Renal cortex interstitium (tissue), 11 donors: ENCODE measurements at regions not wholly inside any gene's neighbourhood (a gene's known extent, or its start where the extent isn't known, plus 50 kb on each side); places are given as distances from the start of the nearest gene placed in this dataset.

ENCODE experiments used
- DNase-seq, 11 donors: peaks; one replicate each; pipeline ENCODE4 v3.0.0-alpha.2; 2013; ENCODE audit warnings: low read depth in 9 of 11, low spot score in 4 of 11; ENCODE audit errors: extremely low read depth in 1 of 11

DNA sequence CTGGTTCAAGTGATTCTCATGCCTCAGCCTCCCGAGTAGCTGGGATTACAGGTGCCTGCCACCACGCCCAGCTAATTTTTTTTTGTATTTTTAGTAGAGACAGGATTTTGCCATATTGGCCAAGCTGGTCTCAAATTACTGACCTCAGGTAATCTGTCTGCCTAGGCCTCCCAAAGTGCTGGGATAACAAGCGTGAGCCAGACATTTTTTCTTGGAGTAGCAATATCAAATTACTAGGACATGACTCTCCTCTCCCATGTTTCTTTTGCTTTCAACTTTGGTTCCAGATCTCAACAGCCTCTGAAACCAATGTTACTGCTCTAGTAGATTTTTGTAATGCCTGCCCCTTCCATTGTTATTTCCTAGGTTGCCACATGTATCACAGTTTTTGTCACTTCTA is 462.0 kb downstream of the GBE1 start:
- no peak for DNase-seq

DNA sequence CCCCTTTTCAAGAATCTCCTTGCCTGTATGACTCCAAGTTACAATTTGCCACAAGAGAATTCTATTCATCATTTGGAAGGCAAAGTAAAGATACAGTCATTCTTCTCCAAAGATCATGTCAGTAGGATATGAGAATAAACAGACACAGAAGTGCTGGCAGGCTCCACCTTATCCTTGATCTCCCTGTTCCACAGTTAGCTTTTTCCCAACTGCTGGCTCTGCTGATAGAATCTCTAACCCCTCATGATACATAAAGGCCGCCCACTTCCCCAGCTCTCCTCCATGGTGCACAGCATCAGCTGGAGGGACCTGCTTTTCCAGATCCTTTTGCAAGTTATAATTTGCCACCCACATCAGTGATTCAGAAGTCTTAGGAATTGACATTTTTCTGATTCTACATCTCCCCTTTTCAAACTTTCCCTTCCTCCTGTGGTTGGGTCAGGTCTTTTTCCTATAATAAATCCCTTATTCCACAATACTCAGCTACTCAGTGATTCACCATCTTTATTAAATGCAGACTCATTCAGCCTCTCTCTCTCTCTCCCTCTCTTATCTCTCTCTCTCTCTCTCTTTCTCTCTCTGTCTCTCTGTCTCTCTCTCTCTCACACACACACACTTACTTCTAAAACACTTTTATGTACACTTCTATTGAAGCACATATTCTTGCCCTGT is 465.4 kb downstream of the GBE1 start:
- no peak for DNase-seq

DNA sequence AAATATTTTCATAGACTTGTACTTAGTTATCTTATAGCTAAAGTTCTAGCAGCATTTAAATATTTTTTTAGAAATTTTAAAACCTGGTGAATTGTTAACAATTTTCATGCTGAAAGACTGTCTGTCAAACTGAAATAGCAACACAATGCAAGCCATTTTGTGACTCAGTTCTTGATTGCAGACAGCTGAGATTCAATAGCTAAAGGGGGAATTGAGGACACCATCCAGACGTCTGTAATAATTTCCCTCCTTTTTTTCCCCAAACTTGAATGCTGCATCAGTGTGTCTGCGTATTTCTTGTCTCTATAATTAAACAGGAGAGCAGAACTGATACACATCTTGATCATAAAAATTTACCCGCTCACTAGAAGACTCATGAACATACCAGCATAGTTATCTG is 468.3 kb downstream of the GBE1 start:
- DNase-seq = no peak

DNA sequence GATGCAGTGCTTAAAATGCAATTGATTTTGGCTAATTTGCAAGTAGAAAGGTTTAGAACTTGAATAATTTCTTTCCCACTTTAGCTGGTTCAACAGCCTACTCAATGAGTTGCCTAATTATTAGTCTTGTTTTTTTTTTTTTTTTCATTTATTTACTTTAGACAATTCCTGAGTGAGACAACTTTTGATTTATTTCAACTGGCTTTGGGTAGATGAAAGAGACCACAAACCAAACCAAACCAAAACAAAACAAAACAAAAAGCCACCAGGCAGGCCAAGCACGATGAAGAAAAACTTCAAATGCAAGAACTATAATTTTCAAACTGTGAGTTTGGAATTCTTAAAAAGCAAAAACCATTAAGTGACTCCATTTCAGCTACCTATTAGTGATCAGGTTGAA is 469.9 kb downstream of the GBE1 start:
- DNase-seq = no peak

DNA sequence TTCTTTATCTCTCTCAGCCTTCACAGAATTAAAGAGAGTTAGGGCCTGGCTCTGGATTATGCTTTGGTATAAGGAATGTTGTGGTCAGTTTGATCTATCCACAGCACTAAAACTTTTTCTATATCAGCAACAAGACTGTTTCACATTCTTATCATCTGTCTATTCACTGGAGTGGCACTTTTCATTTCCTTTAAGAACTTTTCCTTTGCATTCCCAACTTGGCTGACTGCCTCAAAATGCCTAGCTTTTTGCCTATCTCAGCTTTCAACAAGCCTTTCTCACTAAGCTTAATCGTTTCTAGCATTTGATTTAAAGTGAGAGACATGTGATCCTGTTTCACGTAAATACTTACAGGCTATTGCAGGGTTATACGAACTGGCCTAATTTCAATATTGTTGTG is 471.8 kb downstream of the GBE1 start:
- no peak for DNase-seq

DNA sequence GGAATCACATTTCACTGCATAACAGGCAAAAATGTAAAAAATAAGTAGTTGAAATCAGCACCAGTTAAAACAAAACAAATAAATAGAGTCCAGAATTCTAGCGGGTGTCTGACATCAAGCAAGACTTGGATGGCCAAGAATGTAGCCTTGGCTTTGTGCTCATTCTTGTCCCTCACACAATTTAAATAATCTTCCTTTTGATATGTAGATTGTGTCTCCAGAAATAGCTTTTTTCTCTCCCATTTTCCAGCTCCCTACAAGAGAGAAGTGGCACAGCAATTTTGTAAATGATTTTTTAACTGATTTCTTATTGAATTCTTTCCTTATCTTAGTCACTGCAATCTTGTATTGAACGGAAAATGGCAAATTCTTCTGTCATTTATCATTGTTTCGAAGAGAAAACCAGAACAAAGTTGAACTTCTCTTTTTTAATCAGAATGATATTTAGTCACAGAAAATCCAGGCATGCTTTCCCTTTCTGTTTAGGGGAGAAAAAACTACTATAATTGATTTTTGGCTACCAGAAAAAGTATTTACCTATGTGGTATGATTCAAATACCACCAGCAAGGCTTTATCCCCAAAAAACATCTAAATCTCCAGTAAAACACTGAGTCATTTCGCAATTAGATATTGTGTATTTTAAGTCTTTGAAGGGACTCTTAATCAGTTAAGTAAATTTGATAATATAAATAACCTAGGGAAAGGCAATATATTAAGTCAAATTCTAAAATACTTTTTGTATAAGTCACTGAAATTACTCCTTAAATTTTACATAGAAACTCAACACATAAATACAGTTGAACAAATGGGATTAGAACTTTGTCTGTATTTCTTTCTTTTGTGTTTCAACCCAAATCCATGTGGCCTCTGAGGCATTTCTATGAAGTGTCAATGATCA is 481.7 kb downstream of the GBE1 start:
- no peak for DNase-seq

DNA sequence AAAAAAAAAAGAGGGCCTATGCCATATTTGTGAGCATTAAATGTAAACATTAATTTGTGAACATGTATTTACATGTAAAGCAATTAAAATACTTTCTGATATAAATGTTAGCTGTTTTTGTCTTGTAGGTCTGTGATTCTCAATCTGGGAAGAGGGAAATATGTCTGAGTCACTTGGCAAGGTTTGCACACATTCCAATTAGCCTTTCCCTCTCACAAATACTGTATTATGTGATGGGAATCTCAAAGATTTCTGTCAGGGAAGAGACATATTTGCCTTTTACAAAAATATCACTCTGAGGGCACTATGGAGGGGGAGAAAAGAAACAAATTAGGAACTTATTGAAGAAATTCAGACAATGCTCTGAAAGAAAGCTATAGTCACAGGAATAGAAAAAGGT is 483.6 kb downstream of the GBE1 start:
- DNase-seq = no peak

DNA sequence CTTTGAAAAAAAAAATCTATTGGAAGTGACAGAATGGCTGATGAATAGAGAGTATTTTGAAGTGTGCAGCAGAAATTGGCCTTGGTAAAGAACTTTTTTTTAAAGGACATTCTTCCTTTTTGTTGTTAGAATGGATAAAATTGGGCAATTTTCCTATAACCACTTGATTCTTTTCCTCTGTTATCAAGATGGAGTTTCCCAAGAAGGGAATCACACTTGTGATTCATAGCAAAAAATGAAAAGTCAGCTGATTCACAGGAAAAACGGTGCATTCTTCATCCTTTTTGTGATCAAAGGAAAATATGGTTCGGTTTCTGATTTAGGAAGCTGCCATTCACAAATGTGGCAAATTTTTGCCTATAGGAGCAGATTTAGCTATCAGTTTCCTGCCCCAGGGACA is 486.8 kb downstream of the GBE1 start:
- no peak for DNase-seq

DNA sequence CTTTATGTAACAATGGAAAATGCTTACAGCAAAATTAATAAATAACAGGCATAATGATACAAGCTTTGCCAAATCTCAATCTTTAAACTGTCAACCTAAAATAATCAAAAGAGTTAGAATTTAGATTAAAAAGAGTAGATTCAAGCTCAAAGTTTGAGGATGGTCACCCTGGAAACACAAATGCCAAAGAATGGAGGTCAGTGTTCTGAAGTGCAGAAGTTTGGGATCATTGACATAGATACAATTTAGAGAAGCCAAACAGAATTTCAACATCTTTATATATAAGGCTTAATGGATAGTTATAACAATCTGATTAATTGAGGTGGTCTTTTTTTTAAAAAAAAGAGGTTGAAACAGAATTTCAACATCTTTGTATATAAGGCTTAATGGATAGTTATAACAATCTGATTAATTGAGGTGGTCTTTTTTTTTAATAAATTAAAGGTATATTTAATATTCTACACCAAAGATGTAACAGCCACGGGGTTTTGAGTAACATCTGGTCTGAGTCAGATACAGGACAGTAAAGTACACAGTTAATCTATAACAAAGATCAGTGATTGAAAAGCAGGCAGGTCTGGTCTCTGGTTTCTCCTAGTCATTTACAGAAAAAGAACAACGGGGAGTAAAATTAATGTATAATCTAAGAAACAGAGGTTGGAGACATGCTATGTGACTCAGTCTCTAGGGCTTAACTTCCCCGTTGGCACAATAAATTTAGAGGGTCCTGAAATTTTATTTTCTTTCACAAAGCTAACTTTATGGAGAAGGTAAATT is 490.7 kb downstream of the GBE1 start:
- DNase-seq = no peak

DNA sequence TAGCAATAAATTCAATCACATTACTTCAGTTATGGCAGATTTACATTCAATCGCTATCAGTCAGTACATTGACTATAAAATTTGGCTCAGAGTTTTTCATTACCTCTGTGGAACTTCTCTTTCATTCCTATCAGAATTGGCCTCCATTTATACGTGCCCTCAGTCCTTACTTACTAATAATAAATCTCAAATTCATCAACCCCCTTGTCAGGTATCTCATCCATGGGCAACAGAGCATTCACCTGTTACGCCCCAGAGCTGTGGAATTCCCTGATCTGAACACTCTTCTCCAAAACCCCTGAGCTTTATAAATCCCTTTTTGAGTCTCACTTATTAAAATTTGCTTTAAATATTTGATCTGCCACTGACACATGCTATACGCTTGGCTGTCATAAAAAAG is 492.9 kb downstream of the GBE1 start:
- no peak for DNase-seq

DNA sequence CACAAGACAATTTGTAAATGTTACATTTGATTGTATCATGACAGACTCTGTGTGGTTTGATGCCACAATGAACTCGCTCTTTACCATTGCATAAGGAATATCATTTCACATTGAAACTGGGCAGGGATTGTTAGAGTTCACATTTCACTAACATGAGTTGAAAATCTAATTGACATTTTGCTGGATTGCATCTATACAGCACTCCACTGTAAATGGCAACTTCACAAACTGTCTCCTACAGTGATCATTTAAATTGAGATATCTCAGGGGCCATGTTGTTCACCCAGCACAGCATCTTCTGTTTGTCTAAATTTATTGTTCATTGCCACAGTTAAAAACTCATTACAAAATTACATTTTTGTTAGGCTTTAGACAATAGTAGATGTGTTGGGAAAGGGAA is 499.4 kb downstream of the GBE1 start:
- no peak for DNase-seq

DNA sequence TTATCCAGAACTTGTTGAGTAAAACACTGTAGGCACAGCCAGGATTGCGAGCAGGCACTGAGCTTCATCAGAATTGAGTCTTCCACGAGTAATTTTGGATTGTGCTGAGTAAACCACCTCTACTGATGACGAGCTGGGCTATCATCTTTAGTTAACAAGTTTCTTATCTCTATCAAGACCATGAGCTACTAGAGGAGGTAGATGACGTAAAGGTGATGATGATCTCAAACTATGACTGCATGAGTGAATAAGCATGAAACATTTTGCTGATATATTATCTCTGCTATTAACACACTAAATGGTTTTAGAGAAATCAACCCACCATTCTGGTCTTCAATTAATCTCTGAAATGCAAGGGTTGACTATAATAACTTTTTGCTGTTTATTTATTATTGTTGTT is 506.0 kb downstream of the GBE1 start:
- no peak for DNase-seq

DNA sequence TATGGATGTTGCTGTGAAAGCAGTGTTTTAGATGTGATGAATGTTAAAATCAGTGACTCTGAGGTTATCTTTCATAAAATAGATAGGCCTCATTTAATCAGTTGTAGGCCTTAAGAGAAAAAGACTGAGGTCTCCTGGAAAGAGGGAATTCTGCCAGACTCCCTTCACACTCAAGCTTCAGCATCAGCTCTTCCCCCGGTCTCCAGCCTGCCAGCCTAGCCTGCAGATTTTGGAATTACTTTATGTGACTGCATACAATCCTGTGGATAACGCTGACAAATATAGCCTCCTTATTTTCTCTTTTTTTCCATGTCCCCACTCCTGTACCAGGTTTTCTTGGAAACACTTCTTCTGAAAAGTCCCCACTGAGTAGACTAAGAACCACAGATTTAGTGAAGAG is 510.3 kb downstream of the GBE1 start:
- no peak for DNase-seq

DNA sequence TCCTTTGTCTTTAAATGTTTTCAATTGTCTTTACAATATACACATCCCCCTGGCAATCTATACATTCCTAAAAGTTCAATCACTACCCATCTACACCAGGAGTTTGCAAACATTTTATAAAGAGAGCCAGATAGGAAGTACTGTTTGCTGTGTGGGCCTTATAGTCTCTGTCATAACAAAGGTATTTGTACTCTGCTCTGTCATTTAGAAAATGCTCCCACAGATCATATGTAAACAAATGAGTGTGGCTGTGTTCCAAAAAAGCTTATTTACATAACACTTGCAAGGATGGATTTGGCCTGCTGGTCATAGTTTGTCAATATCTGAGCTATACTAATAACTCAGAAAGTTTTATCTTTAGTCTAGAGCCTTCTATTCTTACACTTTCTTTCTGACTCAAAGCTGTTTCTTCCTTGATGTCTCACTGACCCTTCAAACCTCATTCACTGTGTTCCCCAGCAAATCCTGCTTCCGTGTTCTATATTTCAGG is 511.9 kb downstream of the GBE1 start:
- no peak for DNase-seq

DNA sequence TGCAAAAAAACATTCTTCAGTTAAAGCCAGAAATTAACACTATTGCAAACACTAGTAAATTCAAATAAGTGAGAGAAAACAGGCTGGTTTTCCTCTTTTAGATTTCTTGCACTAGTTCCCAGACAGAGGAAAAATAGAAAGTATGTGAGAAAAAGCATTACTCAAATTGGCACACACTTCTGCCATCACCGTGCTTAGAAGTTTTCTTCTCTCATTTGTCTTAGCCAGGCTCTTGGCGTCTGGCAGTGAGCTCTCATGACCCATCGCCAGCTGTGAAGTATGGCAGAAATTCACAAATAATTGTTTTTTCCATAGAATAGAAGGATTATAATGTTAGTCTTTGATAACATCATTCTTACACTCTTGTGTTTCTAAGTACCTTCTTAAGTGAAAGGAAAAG is 515.9 kb downstream of the GBE1 start:
- DNase-seq = no peak

DNA sequence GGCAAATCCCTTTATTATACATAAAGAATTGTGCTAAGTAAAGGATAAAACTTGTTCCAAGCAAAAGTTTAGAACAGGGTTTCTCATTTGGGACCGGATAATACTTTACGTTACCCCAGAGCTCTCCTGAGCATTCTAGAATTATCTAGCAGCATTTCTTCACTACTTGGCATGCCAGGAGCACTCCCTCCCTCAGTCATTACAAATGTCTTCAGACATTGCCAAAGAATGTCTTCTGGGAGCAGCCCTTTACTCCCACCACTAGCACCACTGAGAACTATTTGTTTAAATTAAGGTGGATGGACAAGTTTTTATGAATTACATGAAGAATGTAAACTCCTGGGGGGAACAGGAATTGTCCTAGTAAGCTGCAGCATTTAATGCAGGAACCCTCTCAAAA is 516.4 kb downstream of the GBE1 start:
- no peak for DNase-seq

DNA sequence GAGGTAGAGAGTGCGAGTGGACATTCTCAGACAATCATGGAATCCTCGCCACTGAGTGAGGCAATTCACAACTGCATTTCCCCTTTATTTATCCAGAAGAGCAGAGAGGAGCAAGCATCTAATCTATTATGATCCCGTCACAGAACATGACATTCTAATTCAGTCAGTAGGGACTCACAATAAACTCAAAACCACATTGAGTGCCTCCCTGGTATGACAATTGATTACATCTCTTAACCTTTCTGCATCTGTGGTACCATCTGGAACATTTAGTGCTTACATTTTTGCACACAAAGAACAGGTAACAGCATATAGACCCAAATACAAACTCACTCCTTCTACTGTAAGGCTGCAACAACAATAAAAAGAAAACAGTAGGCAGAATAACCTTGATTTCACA is 517.2 kb downstream of the GBE1 start:
- no peak for DNase-seq

DNA sequence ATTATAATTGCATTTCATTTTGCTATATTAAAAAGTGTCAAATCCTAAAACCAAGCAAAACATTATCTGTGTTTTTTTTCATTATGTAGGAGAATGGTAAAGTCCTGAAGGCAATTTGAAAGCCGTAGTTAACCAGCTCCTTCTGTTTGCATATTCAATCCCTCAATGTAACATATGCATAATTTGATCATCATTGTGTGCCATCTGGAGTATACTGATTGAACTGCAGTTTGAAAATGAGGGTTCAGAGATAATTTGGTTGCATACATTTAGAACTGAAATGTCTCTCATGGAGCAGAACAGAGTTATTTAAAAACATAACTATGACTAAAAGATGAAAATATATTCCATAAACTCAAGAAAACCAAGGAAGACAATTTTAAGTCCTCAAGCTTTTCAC is 518.6 kb downstream of the GBE1 start:
- no peak for DNase-seq

DNA sequence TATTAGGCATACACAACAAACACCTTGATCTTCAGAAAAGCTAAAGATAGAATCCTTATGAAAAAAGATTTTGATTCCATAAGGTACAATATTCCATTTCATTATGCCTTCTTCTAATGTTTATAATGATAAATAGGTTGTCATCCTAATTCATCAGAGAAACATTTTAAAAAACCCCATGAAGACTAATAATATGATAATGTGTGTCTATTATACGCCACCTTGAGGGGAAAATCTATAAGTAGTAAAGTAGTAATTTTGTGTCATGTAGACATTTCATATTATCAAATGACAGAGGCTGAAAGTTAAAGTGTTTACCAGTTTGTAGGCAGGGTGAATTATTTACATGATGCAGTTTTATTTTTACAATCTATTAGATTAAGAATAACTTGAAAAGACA is 524.3 kb downstream of the GBE1 start:
- no peak for DNase-seq

DNA sequence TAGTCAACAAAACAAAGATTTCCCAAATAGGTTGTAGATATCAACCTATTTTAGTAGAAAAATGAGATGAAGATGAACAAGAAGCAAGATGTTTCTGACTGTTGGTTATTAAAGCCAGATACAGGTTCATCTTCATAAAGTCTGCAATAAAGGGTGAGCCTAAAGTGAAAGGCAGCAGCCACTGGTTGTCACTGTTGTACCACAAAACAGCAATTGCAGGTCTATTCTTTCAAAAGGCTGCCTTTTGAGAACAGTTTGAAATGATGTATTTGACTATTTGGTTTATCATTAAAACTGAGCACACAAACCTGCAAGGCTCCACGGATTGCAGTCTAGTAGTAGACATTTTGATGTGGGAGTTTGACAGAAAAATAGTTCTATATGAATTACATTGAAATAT is 543.4 kb downstream of the GBE1 start:
- peak in 5 of 11 donors; percentile 3 to 15 (median 5) for DNase-seq
